Lower leg skin (tissue), 4 donors: ENCODE measurements at regions not wholly inside any gene's neighbourhood (a gene's known extent, or its start where the extent isn't known, plus 50 kb on each side); places are given as distances from the start of the nearest gene placed in this dataset.
"Not testable (repeated sequence)": the region's sequence is repeated elsewhere in the genome, so short reads cannot be mapped to it uniquely, and the experiment has no call there.

Experiments used
- DNase-seq, 2 donors: peaks; one replicate each; pipeline ENCODE4 v3.0.0-alpha.2; 2019; ENCODE audit warnings: low spot score in 2 of 2
- H3K4me3 ChIP-seq: fragments of 200-600 bp; sonication (generic); 2 replicates; pipeline ENCODE4 v1.5.1; 2017; ENCODE audit warnings: mild to moderate bottlenecking, low read depth; ENCODE audit not compliant: poor library complexity, severe bottlenecking
- POLR2A ChIP-seq, 2 donors: fragments of 450-650 bp; IDR thresholded peaks; one replicate each; pipeline ENCODE4 v1.6.1; 2016 to 2017; ENCODE audit warnings: antibody characterized with exemption in 2 of 2, mild to moderate bottlenecking in 1 of 2, moderate library complexity in 1 of 2
- WGBS, 2 donors: methylation state at CpG; one replicate each; pipeline ENCODE4 v1.1.5; 2018; 5-methylcytosine and 5-hydroxymethylcytosine counted together
- intact Hi-C: fragments of 100-400 bp; cut with DNase I; formaldehyde crosslinking; loops from one replicate; pipeline ENCODE4 v1.15.0; 2023; ENCODE audit warnings: low total_unique reads
- TF ChIP-seq, protein P1 (sequence below), 3 donors: fragments of 450-650 bp; IDR thresholded peaks; one replicate each; pipeline ENCODE4 v1.5.1; 2016; ENCODE audit warnings: antibody characterized with exemption in 3 of 3, mild to moderate bottlenecking in 3 of 3, moderate library complexity in 2 of 3

DNA sequence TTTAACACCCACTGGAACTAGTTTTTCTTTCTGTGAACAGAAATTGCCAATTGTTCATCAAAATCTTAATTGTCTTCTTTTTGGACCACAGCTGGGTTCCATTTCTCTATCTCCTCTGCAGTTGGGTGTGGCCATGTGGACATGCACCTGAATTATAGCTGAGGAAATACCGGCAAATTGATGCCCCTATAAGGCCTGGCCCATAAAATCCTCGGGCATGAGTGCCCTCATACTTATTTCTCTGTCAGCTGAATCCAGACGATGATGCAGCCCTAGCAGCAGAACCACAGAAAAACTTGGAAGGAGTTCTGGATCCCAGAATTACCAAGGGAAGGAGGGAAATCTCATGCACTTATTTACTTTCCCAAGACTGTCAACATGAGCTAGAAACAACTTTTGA lies 249.0 kb downstream of the CYRIA start:
- DNase-seq, result no peak
- no peak overlapping the region for H3K4me3 ChIP-seq
- TF ChIP-seq, protein P1, sequence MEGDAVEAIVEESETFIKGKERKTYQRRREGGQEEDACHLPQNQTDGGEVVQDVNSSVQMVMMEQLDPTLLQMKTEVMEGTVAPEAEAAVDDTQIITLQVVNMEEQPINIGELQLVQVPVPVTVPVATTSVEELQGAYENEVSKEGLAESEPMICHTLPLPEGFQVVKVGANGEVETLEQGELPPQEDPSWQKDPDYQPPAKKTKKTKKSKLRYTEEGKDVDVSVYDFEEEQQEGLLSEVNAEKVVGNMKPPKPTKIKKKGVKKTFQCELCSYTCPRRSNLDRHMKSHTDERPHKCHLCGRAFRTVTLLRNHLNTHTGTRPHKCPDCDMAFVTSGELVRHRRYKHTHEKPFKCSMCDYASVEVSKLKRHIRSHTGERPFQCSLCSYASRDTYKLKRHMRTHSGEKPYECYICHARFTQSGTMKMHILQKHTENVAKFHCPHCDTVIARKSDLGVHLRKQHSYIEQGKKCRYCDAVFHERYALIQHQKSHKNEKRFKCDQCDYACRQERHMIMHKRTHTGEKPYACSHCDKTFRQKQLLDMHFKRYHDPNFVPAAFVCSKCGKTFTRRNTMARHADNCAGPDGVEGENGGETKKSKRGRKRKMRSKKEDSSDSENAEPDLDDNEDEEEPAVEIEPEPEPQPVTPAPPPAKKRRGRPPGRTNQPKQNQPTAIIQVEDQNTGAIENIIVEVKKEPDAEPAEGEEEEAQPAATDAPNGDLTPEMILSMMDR (IDR thresholded peaks at IDR 0.05), result no peak
- TF ChIP-seq POLR2A (IDR thresholded peaks at IDR 0.05), result no peak
- 60 to 79% methylated on average over 3 of the region's 3 CpGs for WGBS, 2 donors
- intact Hi-C loops, result no loop called here

DNA sequence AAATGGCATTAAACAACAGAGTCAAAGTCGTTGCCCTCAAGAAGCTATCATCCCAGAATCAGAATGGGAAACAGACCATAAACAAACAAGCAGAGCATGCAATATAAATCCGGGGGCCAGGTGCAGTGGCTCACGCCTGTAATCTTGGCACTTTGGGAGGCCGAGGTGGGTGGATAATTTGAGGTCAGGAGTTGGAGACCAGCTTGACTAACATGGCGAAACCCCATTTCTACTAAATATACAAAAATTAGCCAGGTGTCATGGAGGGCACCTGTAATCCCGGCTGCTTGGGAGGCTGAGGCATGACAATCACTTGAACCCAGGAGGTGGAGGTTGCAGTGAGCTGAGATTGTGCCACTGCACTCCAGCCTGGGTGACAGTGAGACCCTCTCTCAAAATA lies 249.8 kb downstream of the CYRIA start:
- WGBS, 2 donors, result 89% methylated on average over 6 of the region's 6 CpGs

DNA sequence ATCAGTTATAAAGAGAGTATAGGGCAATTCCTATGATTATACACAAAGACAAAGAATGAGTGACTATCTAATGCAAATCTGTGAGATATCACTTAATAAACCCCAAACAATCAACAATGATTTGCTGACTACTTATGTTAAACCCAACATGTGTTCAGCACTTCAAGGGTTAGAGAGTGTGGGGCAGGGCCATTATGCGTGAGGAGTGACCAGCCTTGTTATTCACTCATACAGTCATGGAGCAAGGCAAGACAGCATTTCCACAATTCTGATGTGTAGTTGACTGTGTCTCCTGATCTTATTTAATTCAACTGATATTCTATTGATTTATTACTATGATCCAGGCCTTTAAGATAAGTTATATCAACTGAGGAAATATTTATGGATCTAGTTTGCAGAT lies 251.7 kb downstream of the CYRIA start:
- no peak for DNase-seq
- H3K4me3 ChIP-seq, result no peak overlapping the region
- intact Hi-C loops, result no loop called here
- WGBS, 2 donors, result 67 to 77% methylated on average over 1 of the region's 1 CpG
- TF ChIP-seq, protein P1 (IDR thresholded peaks at IDR 0.05), result no peak

More for the DNA sequence above, 249.8 kb downstream of the CYRIA start:
- intact Hi-C loops, H3K4me3 ChIP-seq, DNase-seq: not testable (repeated sequence)

DNA sequence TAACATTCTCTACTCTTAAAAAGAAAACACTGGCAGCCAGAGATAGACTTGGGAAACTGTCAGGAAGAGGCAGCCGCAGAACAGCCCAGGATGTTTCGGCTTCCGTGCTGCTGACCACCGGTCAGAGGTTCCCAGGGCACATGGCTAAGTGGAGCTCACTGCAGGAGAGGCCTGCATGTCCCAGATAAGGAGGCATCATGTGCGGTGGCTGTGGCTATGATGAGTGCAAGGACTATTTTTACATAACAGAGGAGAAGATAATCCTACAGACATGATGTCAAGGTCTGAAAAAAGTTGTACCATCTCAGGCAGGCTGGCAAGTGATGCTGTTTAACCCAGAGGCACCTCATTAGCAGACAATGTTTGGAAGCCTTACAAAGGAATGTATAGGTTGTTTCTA lies 252.3 kb downstream of the CYRIA start:
- no peak for DNase-seq
- no peak overlapping the region for H3K4me3 ChIP-seq
- no peak for TF ChIP-seq POLR2A (IDR thresholded peaks at IDR 0.05)
- TF ChIP-seq, protein P1 (IDR thresholded peaks at IDR 0.05), result no peak
- intact Hi-C loops, result no loop called here
- WGBS, 2 donors, result 56 to 63% methylated on average over 5 of the region's 5 CpGs

DNA sequence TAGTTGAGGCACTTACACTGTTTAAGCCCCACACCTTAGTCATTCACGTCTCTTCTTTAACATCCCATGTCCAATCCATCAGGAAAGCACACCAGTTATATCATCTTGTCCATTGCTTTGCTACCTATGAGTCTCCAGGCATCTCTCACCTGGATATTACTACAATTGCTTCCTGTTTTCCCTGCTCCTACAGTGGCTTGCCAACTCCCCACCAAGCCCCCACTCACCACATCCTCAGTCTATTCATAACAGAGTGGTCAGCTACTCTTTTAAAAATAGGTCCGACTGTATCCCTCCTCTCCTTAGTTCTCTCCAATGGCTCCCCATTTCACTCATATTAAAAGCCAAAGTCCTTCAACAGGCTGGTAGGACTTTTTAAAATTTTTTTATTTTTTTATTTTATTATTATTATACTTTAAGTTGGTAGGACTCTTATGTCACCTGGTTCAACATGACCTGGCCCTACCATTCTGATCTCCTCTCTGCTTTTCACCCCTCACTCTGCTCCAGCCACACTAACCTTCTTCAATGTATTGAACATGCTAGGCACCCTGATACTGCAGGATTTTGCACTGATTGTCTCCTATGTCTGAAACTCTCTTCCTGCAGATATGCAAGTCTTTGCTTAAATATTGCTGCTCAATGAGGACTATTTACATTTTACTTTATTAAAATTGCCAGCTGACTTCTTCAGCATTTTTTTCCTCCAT lies 253.2 kb downstream of the CYRIA start:
- DNase-seq, result no peak
- H3K4me3 ChIP-seq, result no peak overlapping the region
- intact Hi-C loops, result no loop called here
- WGBS, 2 donors, result 84 to 95% methylated on average over 2 of the region's 2 CpGs
- no peak for TF ChIP-seq POLR2A (IDR thresholded peaks at IDR 0.05)
- TF ChIP-seq, protein P1 (IDR thresholded peaks at IDR 0.05), result no peak

DNA sequence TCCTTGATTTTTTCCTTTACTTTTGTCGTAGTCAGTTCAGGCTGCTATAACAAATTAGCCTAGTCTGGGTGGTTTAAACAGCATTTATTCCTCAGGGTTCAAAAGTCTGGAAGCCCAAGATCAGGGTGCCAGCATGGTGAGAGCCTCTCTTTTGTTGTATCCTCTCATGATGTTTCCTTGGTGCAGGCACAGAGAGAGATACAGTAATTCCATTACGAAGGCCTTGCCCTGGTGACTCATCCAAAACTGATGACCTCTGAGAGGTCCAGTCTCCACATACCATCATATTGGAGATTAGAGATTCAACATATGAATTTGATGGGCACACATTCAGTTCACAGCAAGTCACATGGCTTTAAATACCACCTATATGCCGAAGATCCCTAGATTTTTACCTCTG lies 253.8 kb downstream of the CYRIA start:
- intact Hi-C loops, result no loop called here
- TF ChIP-seq, protein P1 (IDR thresholded peaks at IDR 0.05), result no peak
- TF ChIP-seq POLR2A (IDR thresholded peaks at IDR 0.05), result no peak
- WGBS, 2 donors, result 90 to 96% methylated on average over 3 of the region's 3 CpGs

More for the DNA sequence above, 253.8 kb downstream of the CYRIA start:
- no peak for DNase-seq
- no peak overlapping the region for H3K4me3 ChIP-seq
